Uterus (tissue), 2 donors: ENCODE measurements at regions not wholly inside any gene's neighbourhood (a gene's known extent, or its start where the extent isn't known, plus 50 kb on each side); places are given as distances from the start of the nearest gene placed in this dataset.

Experiments used
- CTCF ChIP-seq, 4 experiments: fragments of 200-600 bp in 2 of 4; fragments of 450-650 bp in 2 of 4; sonication (generic) in 2 of 4; IDR thresholded peaks; one replicate each; pipeline ENCODE4 v1.5.1; 2016 to 2019; ENCODE audit warnings: antibody characterized with exemption in 4 of 4, mild to moderate bottlenecking in 2 of 4, moderate library complexity in 1 of 4
- POLR2A ChIP-seq, 2 donors: fragments of 450-650 bp; IDR thresholded peaks; one replicate each; pipeline ENCODE4 v1.6.1; 2016; ENCODE audit warnings: antibody characterized with exemption in 2 of 2, mild to moderate bottlenecking in 1 of 2, moderate library complexity in 1 of 2

GRCh38 chr3:31448882-31449243, 83.9 kb upstream of the STT3B start:
- TF ChIP-seq CTCF (IDR thresholded peaks at IDR 0.05) (no peak), POLR2A (IDR thresholded peaks at IDR 0.05) (no peak)
